ENCODE measurements at regions not wholly inside any gene's neighbourhood (a gene's known extent, or its start where the extent isn't known, plus 50 kb on each side); places are given as distances from the start of the nearest gene placed in this dataset.

GRCh38 chr9:22590336-22591033 is 143.9 kb downstream of the DMRTA1 start:
- Histone ChIP-seq H3K14ac (replicated peaks; ENCODE audit: low read depth, low read length) (no peak overlapping the region), H2AK5ac (ENCODE audit: low read depth, low read length) (no peak overlapping the region), H3K4me3 (ENCODE audit: insufficient read depth, low read depth, low read length) (no peak overlapping the region), H2BK20ac (ENCODE audit: low read depth, low read length) (no peak overlapping the region), H3K9me3 (ENCODE audit: control insufficient read depth, insufficient read depth, low read length) (no peaks in the 10 kb centered on the region; the same call in 1 of the 2 replicates), H3K4me2 (ENCODE audit: low read depth, low read length) (no peak overlapping the region), H2BK120ac (ENCODE audit: low read depth, low read length) (no peak overlapping the region), H3K27ac (ENCODE audit: insufficient read depth, low read length) (no peak overlapping the region), H3K4ac (ENCODE audit: low read depth, low read length) (no peak overlapping the region), H3K9me1 (ENCODE audit: insufficient read depth, low read length) (no peaks in the 10 kb centered on the region), H3K79me1 (ENCODE audit: low read depth in 1 of 2, low read length in 2 of 2) (no peaks in the 10 kb centered on the region), H3K9ac (ENCODE audit: low read depth, low read length) (no peak overlapping the region), H3K23ac (ENCODE audit: low read depth, low read length) (no peak overlapping the region), H4K20me1 (ENCODE audit: insufficient read depth, low read length) (no peaks in the 10 kb centered on the region), H3K27me3 (ENCODE audit: control insufficient read depth, insufficient read depth, low read length) (no peaks in the 10 kb centered on the region), H3K18ac (ENCODE audit: low read depth, low read length) (no peak overlapping the region), H4K5ac (ENCODE audit: low read depth, low read length) (no peak overlapping the region), H3K36me3 (ENCODE audit: control insufficient read depth, insufficient read depth, low read length) (no peaks in the 10 kb centered on the region), H4K8ac (ENCODE audit: low read depth in 2 of 2, low read length in 2 of 2) (no peak overlapping the region), H2BK5ac (ENCODE audit: low read depth, low read length, poor library complexity, severe bottlenecking) (no peak overlapping the region), H2BK15ac (ENCODE audit: low read depth, low read length) (no peak overlapping the region), H4K91ac (ENCODE audit: insufficient read depth, low read depth, low read length) (no peak overlapping the region), H3K56ac (ENCODE audit: extremely low read depth, insufficient read depth, low read length) (no peak overlapping the region), H2AFZ (replicated peaks; ENCODE audit: low read length, poor library complexity) (no peak overlapping the region), H3K4me1 (ENCODE audit: control insufficient read depth, insufficient read depth, low read length) (no peaks in the 10 kb centered on the region), H2AK9ac (replicated peaks; ENCODE audit: low read depth, low read length, poor library complexity) (no peak overlapping the region)
- intact Hi-C loops (cut with micrococcal nuclease): no loop called here
- POLR2A ChIA-PET (ENCODE audit: unreplicated experiment): no interaction called here
- DNase-seq (no peak), ATAC-seq (ENCODE audit: low read depth) (no peak)
- CTCF ChIA-PET: no interaction called here
- dilution Hi-C loops (cut with HindIII; ENCODE audit: low sequenced_read_pairs, unreplicated experiment): no loop called here
- no CpG with 5 or more reads among the region's 1 CpG for WGBS, 2 experiments (ENCODE audit: extremely low coverage in 2 of 2, insufficient read length in 1 of 2)
- TF ChIP-seq CTCF (conservative IDR thresholded peaks at IDR 0.05; ENCODE audit: low read depth, low read length) (no peak), USF2 (IDR thresholded peaks at IDR 0.05; ENCODE audit: low read depth, low read length) (no peak), RAD21 (IDR thresholded peaks at IDR 0.05; ENCODE audit: low read length) (no peak), SMC3 (IDR thresholded peaks at IDR 0.05; ENCODE audit: low read depth, low read length) (no peak)
- no TSS peak for BruUV-seq (replicated peaks)
- in situ Hi-C loops (cut with MboI; ENCODE audit: low sequenced_read_pairs): no loop called here

Measured in IMR-90 (cell line).